Hepatocyte (in vitro differentiated cells): ENCODE measurements at regions not wholly inside any gene's neighbourhood (a gene's known extent, or its start where the extent isn't known, plus 50 kb on each side); places are given as distances from the start of the nearest gene placed in this dataset.

Experiments
- DNase-seq: peaks from one replicate; pipeline ENCODE4 v3.0.0-alpha.2; 2016; ENCODE audit warnings: low spot score
- H2AFZ ChIP-seq: fragments of 200-600 bp; sonication (generic); 2 replicates; pipeline ENCODE4 v1.6.0; 2016; ENCODE audit warnings: antibody characterized with exemption, mild to moderate bottlenecking
- H3K27ac ChIP-seq: fragments of 200-600 bp; sonication (generic); 2 replicates; pipeline ENCODE4 v1.5.1; 2016; ENCODE audit warnings: mild to moderate bottlenecking
- H3K27me3 ChIP-seq: fragments of 200-600 bp; sonication (generic); 2 replicates; pipeline ENCODE4 v1.6.1; 2016
- H3K36me3 ChIP-seq: fragments of 200-600 bp; sonication (generic); replicated peaks from 2 replicates; pipeline ENCODE4 v1.5.1; 2016; ENCODE audit warnings: low read depth; ENCODE audit not compliant: insufficient read depth
- H3K4me1 ChIP-seq: fragments of 200-600 bp; sonication (generic); 2 replicates; pipeline ENCODE4 v1.5.1; 2016; ENCODE audit warnings: mild to moderate bottlenecking, moderate library complexity; ENCODE audit not compliant: insufficient read depth
- H3K4me2 ChIP-seq: fragments of 200-600 bp; sonication (generic); 2 replicates; pipeline ENCODE4 v1.6.0; 2016
- H3K4me3 ChIP-seq: fragments of 200-600 bp; sonication (generic); 2 replicates; pipeline ENCODE4 v1.5.1; 2016; ENCODE audit warnings: mild to moderate bottlenecking
- H3K79me2 ChIP-seq: fragments of 200-600 bp; sonication (generic); 2 replicates; pipeline ENCODE4 v1.6.0; 2017; ENCODE audit warnings: mild to moderate bottlenecking
- H3K9me2 ChIP-seq: fragments of 200-600 bp; sonication (generic); replicated peaks from 2 replicates; pipeline ENCODE4 v1.6.0; 2017; ENCODE audit warnings: mild to moderate bottlenecking; ENCODE audit not compliant: insufficient read depth
- H3K9me3 ChIP-seq: fragments of 200-600 bp; sonication (generic); 2 replicates; pipeline ENCODE4 v1.5.1; 2016; ENCODE audit warnings: low read depth, mild to moderate bottlenecking
- H4K20me1 ChIP-seq: fragments of 200-600 bp; sonication (generic); 2 replicates; pipeline ENCODE4 v1.6.0; 2016; ENCODE audit warnings: mild to moderate bottlenecking; ENCODE audit not compliant: insufficient read depth, poor library complexity, severe bottlenecking
- EZH2 ChIP-seq: fragments of 200-600 bp; sonication (generic); IDR thresholded peaks from 2 replicates; pipeline ENCODE4 v1.6.1; 2016; ENCODE audit warnings: antibody characterized with exemption, mild to moderate bottlenecking, borderline replicate concordance
- EZH2phosphoT487 ChIP-seq: fragments of 200-600 bp; sonication (generic); IDR thresholded peaks from one replicate; pipeline ENCODE4 v1.6.1; 2018; ENCODE audit warnings: antibody characterized with exemption, mild to moderate bottlenecking, low read depth, moderate library complexity; ENCODE audit not compliant: unreplicated experiment, severe bottlenecking
- WGBS: methylation state at CpG from one replicate; pipeline ENCODE4 v1.1.6; 2016; ENCODE audit warnings: low lambda C conversion rate; ENCODE audit errors: missing lambda C conversion rate; 5-methylcytosine and 5-hydroxymethylcytosine counted together
- TF ChIP-seq, protein P1 (sequence below): fragments of 200-600 bp; sonication (generic); IDR thresholded peaks from 2 replicates; pipeline ENCODE4 v1.5.1; 2016; ENCODE audit warnings: antibody characterized with exemption, mild to moderate bottlenecking; ENCODE audit not compliant: poor library complexity

DNA sequence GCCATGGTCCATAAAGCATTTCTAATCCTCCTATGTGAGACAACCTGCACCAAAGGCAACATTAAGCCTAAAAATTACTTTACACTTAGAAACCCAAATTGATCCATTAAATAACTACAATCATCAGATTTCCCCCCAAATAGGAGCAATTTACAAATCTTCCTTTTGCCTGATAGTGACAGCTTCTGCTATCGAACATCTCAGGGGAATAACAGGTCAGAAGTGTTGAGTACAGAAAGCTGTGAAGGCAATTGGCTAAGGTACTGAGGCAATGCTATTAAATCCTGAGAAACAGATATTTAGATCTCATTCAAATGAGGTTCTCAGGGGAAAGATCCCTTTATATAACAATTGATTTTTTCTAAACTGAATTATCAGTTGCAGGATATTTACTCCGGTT, 141.1 kb downstream of the PIK3R1 start:
- Histone ChIP-seq H2AFZ (no peak overlapping the region), H3K27me3 (no peaks in the 10 kb centered on the region), H3K36me3 (no peaks in the 10 kb centered on the region), H3K4me3 (no peak overlapping the region), H3K9me2 (no peaks in the 10 kb centered on the region), H3K27ac (no peak overlapping the region), H3K79me2 (no peaks in the 10 kb centered on the region), H4K20me1 (no peaks in the 10 kb centered on the region), H3K9me3 (no peaks in the 10 kb centered on the region), H3K4me1 (no peaks in the 10 kb centered on the region), H3K4me2 (no peak overlapping the region)
- no peak for TF ChIP-seq EZH2phosphoT487
- TF ChIP-seq, protein P1, sequence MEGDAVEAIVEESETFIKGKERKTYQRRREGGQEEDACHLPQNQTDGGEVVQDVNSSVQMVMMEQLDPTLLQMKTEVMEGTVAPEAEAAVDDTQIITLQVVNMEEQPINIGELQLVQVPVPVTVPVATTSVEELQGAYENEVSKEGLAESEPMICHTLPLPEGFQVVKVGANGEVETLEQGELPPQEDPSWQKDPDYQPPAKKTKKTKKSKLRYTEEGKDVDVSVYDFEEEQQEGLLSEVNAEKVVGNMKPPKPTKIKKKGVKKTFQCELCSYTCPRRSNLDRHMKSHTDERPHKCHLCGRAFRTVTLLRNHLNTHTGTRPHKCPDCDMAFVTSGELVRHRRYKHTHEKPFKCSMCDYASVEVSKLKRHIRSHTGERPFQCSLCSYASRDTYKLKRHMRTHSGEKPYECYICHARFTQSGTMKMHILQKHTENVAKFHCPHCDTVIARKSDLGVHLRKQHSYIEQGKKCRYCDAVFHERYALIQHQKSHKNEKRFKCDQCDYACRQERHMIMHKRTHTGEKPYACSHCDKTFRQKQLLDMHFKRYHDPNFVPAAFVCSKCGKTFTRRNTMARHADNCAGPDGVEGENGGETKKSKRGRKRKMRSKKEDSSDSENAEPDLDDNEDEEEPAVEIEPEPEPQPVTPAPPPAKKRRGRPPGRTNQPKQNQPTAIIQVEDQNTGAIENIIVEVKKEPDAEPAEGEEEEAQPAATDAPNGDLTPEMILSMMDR: no peak
- no peak for TF ChIP-seq EZH2
- no peak for DNase-seq
- WGBS: 92% methylated on average over 2 of the region's 2 CpGs

- no peaks in the 10 kb centered on the region for H3K27me3 ChIP-seq
- H3K4me2 ChIP-seq: no peak overlapping the region
- no peak overlapping the region for H2AFZ ChIP-seq
- WGBS: 96% methylated on average over 2 of the region's 2 CpGs
- no peaks in the 10 kb centered on the region for H3K9me2 ChIP-seq
- no peaks in the 10 kb centered on the region for H3K9me3 ChIP-seq
- H3K4me1 ChIP-seq: no peaks in the 10 kb centered on the region
- H3K79me2 ChIP-seq: no peaks in the 10 kb centered on the region
- H3K27ac ChIP-seq: no peak overlapping the region
- H3K4me3 ChIP-seq: no peak overlapping the region
- H3K36me3 ChIP-seq: no peaks in the 10 kb centered on the region
- TF ChIP-seq EZH2: no peak
- TF ChIP-seq EZH2phosphoT487: no peak
- TF ChIP-seq, protein P1: no peak
- no peak for DNase-seq
- H4K20me1 ChIP-seq: no peaks in the 10 kb centered on the region
These were observed 144.1 kb downstream of the PIK3R1 start for GRCh38 chr5:68359699-68360098.

DNA sequence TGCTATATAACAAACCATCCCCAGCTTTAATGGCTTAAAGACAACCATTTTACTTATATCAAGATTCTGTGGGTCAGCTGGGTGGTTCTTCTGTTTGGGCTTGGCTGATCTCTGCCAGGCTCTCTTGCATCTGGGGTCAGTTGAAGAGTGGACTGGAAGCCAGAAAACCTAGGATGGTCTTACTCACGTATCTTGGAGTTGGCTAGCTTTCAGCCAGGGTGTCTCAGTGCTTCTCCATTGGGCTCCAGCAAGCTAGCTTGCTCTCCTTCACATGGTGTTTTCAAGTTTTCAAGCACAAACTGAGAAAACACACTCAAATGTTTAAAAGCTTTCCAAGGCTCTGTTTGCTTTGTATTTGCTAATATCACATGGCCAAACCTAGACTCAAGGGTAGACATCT, 146.8 kb downstream of the PIK3R1 start:
- no peak for DNase-seq
- no peak overlapping the region for H3K27ac ChIP-seq
- no peaks in the 10 kb centered on the region for H3K27me3 ChIP-seq
- no peaks in the 10 kb centered on the region for H4K20me1 ChIP-seq
- TF ChIP-seq, protein P1: no peak
- TF ChIP-seq EZH2 (no peak), EZH2phosphoT487 (no peak)
- H3K36me3 ChIP-seq: no peaks in the 10 kb centered on the region
- H2AFZ ChIP-seq: no peak overlapping the region
- H3K4me3 ChIP-seq: no peak overlapping the region
- H3K79me2 ChIP-seq: no peaks in the 10 kb centered on the region
- H3K4me2 ChIP-seq: no peak overlapping the region
- H3K4me1 ChIP-seq: no peaks in the 10 kb centered on the region
- 95% methylated on average over 1 of the region's 1 CpG for WGBS
- no peaks in the 10 kb centered on the region for H3K9me3 ChIP-seq
- no peaks in the 10 kb centered on the region for H3K9me2 ChIP-seq

DNA sequence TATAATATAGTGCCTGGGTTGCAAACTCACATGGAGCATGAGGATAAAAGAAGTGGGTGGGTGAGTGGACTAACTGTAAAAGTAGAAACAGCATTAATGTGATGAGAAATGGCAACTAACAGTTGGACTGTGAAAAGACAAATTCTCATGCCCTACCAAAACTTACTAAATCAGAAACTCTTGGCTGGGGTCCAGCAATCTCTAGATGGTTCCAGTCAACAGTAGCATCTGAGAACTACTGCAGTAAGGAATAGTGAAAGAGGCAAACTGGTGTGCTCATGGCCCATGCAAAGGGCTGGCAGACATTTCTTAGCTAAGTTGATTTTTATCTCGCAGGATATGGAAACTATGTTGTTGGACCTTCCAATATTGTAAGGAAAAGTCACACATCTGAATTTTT, 150.3 kb downstream of the PIK3R1 start:
- H3K27me3 ChIP-seq: no peaks in the 10 kb centered on the region
- H3K9me3 ChIP-seq: no peaks in the 10 kb centered on the region
- H3K36me3 ChIP-seq: no peaks in the 10 kb centered on the region
- no peaks in the 10 kb centered on the region for H4K20me1 ChIP-seq
- no peaks in the 10 kb centered on the region for H3K79me2 ChIP-seq
- H2AFZ ChIP-seq: no peak overlapping the region
- no peak overlapping the region for H3K4me2 ChIP-seq
- H3K4me1 ChIP-seq: no peaks in the 10 kb centered on the region
- DNase-seq: no peak
- no peak overlapping the region for H3K27ac ChIP-seq
- no peak overlapping the region for H3K4me3 ChIP-seq
- 100% methylated on average over 1 of the region's 1 CpG for WGBS
- H3K9me2 ChIP-seq: no peaks in the 10 kb centered on the region
- TF ChIP-seq, protein P1: no peak
- TF ChIP-seq EZH2phosphoT487 (no peak), EZH2 (no peak)
